Keratinocyte (primary cell): ENCODE measurements at regions not wholly inside any gene's neighbourhood (a gene's known extent, or its start where the extent isn't known, plus 50 kb on each side); places are given as distances from the start of the nearest gene placed in this dataset.

ENCODE experiments used
- DNase-seq: peaks from one replicate; pipeline ENCODE4 v3.0.0-alpha.2; 2011; ENCODE audit warnings: low read depth, missing footprints, low spot score
- FAIRE-seq: peaks from 2 replicates; lab custom pipeline; 2011; peaks lifted over from hg19 to GRCh38; lab: Jason Lieb, UNC
- H2AFZ ChIP-seq: 2 replicates; pipeline ENCODE4 v1.6.0; 2012; ENCODE audit warnings: low read length, control low read depth, inconsistent platforms; ENCODE audit not compliant: control insufficient read depth
- H3K27ac ChIP-seq: 2 replicates; pipeline ENCODE4 v1.5.1; 2011; ENCODE audit warnings: low read length; ENCODE audit not compliant: control insufficient read depth, insufficient read depth
- H3K27me3 ChIP-seq: 3 replicates; pipeline ENCODE4 v1.6.0; 2011; ENCODE audit warnings: low read length; ENCODE audit not compliant: control insufficient read depth, insufficient read depth; ENCODE audit errors: extremely low read depth
- H3K36me3 ChIP-seq, 2 experiments: 2 replicates in 1 of 2; 3 replicates in 1 of 2; pipeline ENCODE4 v1.5.1; 2011; ENCODE audit warnings: low read length in 2 of 2, mild to moderate bottlenecking in 1 of 2; ENCODE audit not compliant: control insufficient read depth in 2 of 2, insufficient read depth in 2 of 2; ENCODE audit errors: extremely low read depth in 1 of 2
- H3K4me1 ChIP-seq: 3 replicates; pipeline ENCODE4 v1.5.1; 2011; ENCODE audit warnings: low read length; ENCODE audit not compliant: control insufficient read depth, insufficient read depth; ENCODE audit errors: extremely low read depth
- H3K4me2 ChIP-seq: 3 replicates; pipeline ENCODE4 v1.6.0; 2011; ENCODE audit warnings: low read depth, low read length; ENCODE audit not compliant: control insufficient read depth, insufficient read depth; ENCODE audit errors: extremely low read depth
- H3K4me3 ChIP-seq, 3 experiments: fragments of 200-600 bp in 1 of 3; sonication (generic) in 1 of 3; 2 replicates in 2 of 3; 3 replicates in 1 of 3; pipeline ENCODE4 v1.5.1; 2011 to 2016; ENCODE audit warnings: low read length in 3 of 3, mild to moderate bottlenecking in 3 of 3, control low read depth in 2 of 3, inconsistent platforms in 1 of 3, low read depth in 1 of 3, mixed read lengths in 1 of 3, mixed run types in 1 of 3, moderate library complexity in 1 of 3; ENCODE audit not compliant: control insufficient read depth in 2 of 3, insufficient read depth in 2 of 3; ENCODE audit errors: extremely low read depth in 1 of 3
- H3K79me2 ChIP-seq: 2 replicates; pipeline ENCODE4 v1.6.0; 2012; ENCODE audit warnings: low read length; ENCODE audit not compliant: control insufficient read depth, insufficient read depth
- H3K9ac ChIP-seq: 3 replicates; pipeline ENCODE4 v1.6.0; 2011; ENCODE audit warnings: low read length; ENCODE audit not compliant: control insufficient read depth, insufficient read depth; ENCODE audit errors: extremely low read depth
- H3K9me1 ChIP-seq: 3 replicates; pipeline ENCODE4 v1.6.0; 2011; ENCODE audit warnings: low read length; ENCODE audit not compliant: control insufficient read depth, insufficient read depth; ENCODE audit errors: extremely low read depth
- H3K9me3 ChIP-seq: 2 replicates; pipeline ENCODE4 v1.5.1; 2012; ENCODE audit warnings: low read depth, low read length; ENCODE audit not compliant: control insufficient read depth
- H4K20me1 ChIP-seq: 3 replicates; pipeline ENCODE4 v1.6.0; 2011; ENCODE audit warnings: low read length; ENCODE audit not compliant: control insufficient read depth, insufficient read depth; ENCODE audit errors: extremely low read depth
- EZH2 ChIP-seq: IDR thresholded peaks from one replicate; pipeline ENCODE4 v1.6.1; 2012; ENCODE audit warnings: inconsistent platforms, mild to moderate bottlenecking, low read length, moderate library complexity
- dilution Hi-C: fragments of 300-500 bp; cut with MboI; formaldehyde crosslinking; loops from one replicate; pipeline ENCODE4 v1.7.0; 2020; ENCODE audit warnings: low sequenced_read_pairs; ENCODE audit not compliant: extremely low pct_ligation_motif_present
- TF ChIP-seq, protein P1 (sequence below), 3 experiments: IDR thresholded peaks in 1 of 3; conservative IDR thresholded peaks in 1 of 3; optimal IDR thresholded peaks in 1 of 3; 2 replicates in 2 of 3; 3 replicates in 1 of 3; pipeline versions ENCODE3 to v1.5.1; 2011; ENCODE audit warnings: low read length in 3 of 3, mild to moderate bottlenecking in 3 of 3, moderate library complexity in 2 of 3, control low read depth in 1 of 3, inconsistent platforms in 1 of 3; ENCODE audit not compliant: insufficient read depth in 2 of 3; ENCODE audit errors: extremely low read depth in 1 of 3

DNA sequence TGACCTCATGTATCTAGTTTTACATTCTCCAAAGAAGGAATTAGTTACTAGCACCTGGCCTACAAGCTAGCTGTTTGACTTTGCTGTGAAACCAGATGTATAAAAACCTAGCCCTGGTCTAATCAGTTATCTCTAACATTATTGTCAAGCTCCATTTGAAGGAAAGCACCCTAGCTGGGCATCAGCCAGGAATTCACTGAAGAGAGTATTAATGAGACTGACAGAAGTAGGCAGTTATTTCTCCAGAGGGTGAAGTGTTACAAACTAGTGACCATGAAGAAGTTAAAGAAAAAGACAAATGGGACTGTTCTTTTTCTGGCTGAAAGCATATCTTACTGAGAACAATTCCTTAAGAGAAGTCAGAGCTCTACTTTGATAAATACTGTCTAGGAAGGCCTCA is 2529.3 kb upstream of the PCDH20 start:
- no peaks in the 10 kb centered on the region for H3K9me1 ChIP-seq
- DNase-seq = no peak
- TF ChIP-seq EZH2 = no peak
- TF ChIP-seq, protein P1, sequence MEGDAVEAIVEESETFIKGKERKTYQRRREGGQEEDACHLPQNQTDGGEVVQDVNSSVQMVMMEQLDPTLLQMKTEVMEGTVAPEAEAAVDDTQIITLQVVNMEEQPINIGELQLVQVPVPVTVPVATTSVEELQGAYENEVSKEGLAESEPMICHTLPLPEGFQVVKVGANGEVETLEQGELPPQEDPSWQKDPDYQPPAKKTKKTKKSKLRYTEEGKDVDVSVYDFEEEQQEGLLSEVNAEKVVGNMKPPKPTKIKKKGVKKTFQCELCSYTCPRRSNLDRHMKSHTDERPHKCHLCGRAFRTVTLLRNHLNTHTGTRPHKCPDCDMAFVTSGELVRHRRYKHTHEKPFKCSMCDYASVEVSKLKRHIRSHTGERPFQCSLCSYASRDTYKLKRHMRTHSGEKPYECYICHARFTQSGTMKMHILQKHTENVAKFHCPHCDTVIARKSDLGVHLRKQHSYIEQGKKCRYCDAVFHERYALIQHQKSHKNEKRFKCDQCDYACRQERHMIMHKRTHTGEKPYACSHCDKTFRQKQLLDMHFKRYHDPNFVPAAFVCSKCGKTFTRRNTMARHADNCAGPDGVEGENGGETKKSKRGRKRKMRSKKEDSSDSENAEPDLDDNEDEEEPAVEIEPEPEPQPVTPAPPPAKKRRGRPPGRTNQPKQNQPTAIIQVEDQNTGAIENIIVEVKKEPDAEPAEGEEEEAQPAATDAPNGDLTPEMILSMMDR (optimal IDR thresholded peaks at IDR 0.05 in 1 of 3, IDR thresholded peaks at IDR 0.05 in 1 of 3, conservative IDR thresholded peaks at IDR 0.05 in 1 of 3; ENCODE audit: extremely low read depth in 1 of 3, insufficient read depth in 2 of 3, low read length in 3 of 3) = no peak
- no peaks in the 10 kb centered on the region for H3K27me3 ChIP-seq
- H2AFZ ChIP-seq = no peak overlapping the region
- no peak for FAIRE-seq
- H3K9me3 ChIP-seq = no peaks in the 10 kb centered on the region
- H3K36me3 ChIP-seq = no peaks in the 10 kb centered on the region
- no peak overlapping the region for H3K4me3 ChIP-seq
- H3K9ac ChIP-seq = no peak overlapping the region
- no peaks in the 10 kb centered on the region for H3K4me1 ChIP-seq
- no peak overlapping the region for H3K27ac ChIP-seq
- no peaks in the 10 kb centered on the region for H4K20me1 ChIP-seq
- dilution Hi-C loops = no loop called here
- no peaks in the 10 kb centered on the region for H3K79me2 ChIP-seq
- H3K4me2 ChIP-seq = no peak overlapping the region

DNA sequence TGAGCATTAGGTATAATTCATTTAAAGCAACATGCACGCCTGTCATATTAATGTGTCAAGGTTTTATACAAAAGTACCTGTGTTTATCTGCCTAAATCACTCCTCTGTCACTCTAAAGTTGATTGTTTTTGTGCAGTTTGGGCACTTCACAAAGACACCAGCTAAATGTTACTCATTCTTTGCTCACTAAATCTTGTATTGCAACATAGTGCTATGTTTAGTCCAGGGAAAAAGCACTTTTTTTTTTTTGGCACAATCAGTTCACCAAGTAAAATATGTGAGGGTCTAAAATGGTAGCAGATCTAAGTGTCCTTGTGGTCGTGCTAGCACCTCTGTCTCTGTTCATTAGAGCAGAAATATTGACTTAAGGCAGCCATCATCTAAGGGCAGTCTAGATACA is 2526.7 kb upstream of the PCDH20 start:
- Histone ChIP-seq H3K36me3 (no peaks in the 10 kb centered on the region), H3K27me3 (no peaks in the 10 kb centered on the region), H3K9ac (no peak overlapping the region), H3K9me3 (no peaks in the 10 kb centered on the region), H3K4me3 (no peak overlapping the region), H3K4me1 (no peaks in the 10 kb centered on the region), H2AFZ (no peak overlapping the region), H3K79me2 (no peaks in the 10 kb centered on the region), H3K27ac (no peak overlapping the region), H3K9me1 (no peaks in the 10 kb centered on the region), H4K20me1 (no peaks in the 10 kb centered on the region), H3K4me2 (no peak overlapping the region)
- no peak for FAIRE-seq
- DNase-seq = no peak
- TF ChIP-seq, protein P1 (optimal IDR thresholded peaks at IDR 0.05 in 1 of 3, IDR thresholded peaks at IDR 0.05 in 1 of 3, conservative IDR thresholded peaks at IDR 0.05 in 1 of 3; ENCODE audit: extremely low read depth in 1 of 3, insufficient read depth in 2 of 3, low read length in 3 of 3) = no peak
- no peak for TF ChIP-seq EZH2
- dilution Hi-C loops = no loop called here
